Stimulated activated naive CD8-positive, alpha-beta T cell treated with anti-CD3 and anti-CD28 coated beads, Interleukin-15, Interleukin-2, amounts not matched to agents 100 ng/mL and 50 ng/mL, for 24 hours (primary cell): ENCODE measurements at regions not wholly inside any gene's neighbourhood (a gene's known extent, or its start where the extent isn't known, plus 50 kb on each side); places are given as distances from the start of the nearest gene placed in this dataset.

Experiments
- H3K27ac Mint-ChIP-seq: one replicate; pipeline ENCODE4 v1.8.0; 2021; ENCODE audit warnings: mild to moderate bottlenecking, mixed read lengths
- H3K27me3 Mint-ChIP-seq: one replicate; pipeline ENCODE4 v1.8.0; 2021; ENCODE audit warnings: mixed read lengths
- H3K36me3 Mint-ChIP-seq: one replicate; pipeline ENCODE4 v1.8.0; 2021; ENCODE audit warnings: low read depth, mixed read lengths
- H3K4me1 Mint-ChIP-seq: one replicate; pipeline ENCODE4 v1.8.0; 2021; ENCODE audit warnings: low read depth, mixed read lengths
- H3K4me3 Mint-ChIP-seq: one replicate; pipeline ENCODE4 v1.8.0; 2021; ENCODE audit warnings: mild to moderate bottlenecking, mixed read lengths
- H3K9me3 Mint-ChIP-seq: one replicate; pipeline ENCODE4 v1.8.0; 2021; ENCODE audit warnings: mixed read lengths

DNA sequence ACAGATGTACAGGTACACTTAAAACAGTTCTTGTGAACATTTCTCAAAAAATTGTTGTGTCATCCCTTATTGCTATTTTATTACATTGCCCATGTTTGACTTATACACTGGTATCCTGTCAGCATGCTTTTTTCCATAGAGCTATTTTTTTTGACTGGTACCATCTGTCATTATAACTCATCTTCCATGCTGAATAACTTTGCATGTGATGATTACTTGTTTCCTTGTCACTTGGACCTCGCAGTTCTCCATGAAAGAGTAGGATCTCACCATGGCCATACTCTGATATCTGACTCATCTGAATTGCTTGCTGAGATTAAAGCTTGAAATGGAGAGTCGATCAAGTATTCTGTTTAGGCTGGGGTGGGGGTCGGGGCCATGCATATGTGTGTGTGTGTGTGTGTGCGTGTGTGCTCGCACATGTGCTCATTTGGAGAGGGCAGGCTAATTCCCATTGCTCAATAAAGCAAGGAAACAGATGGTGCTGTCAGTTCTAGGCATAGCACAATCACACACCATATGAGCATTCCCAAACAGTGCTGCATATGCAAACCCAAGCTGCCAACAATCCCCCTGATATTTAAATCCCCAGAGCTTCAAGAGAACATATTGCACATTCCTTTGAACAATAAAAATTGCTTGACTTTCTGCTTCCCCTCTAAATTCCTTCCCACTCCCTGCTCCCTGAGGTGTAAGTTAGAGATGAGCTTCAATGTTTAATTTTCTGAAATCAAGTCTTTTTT lies 62.9 kb downstream of the NHLRC3 start:
- Mint-ChIP-seq H3K4me3 (no peak overlapping the region), H3K4me1 (peaks cover 30% of the 10 kb centered on the region), H3K36me3 (no peaks in the 10 kb centered on the region), H3K27me3 (peaks cover 9% of the 10 kb centered on the region), H3K9me3 (no peaks in the 10 kb centered on the region), H3K27ac (no peak overlapping the region)

DNA sequence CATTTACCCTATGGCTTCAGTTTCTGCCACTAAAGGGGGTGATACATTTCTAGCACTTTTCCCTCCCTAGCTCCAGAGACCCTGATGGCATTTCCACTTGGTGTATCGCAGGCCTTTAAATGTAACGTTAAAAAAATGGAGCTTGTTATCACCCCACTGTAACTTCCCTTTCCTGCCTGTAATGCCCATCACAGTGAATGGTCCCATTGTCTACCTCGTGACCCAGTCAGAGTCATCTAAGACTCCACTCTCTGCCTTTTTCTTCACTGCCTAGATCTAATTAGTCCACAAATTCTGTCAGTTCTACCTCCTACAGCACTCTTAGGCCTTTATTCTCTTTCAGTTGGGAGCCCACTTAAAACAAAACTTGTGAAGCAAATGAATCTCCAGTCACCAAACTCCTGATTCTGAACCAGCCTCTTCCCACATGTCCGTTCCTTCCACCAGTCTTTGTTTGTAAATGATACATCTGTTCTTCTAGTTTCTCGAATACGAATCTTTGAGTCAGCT lies 64.8 kb downstream of the NHLRC3 start:
- Mint-ChIP-seq H3K9me3 (no peaks in the 10 kb centered on the region), H3K4me1 (peaks cover 20% of the 10 kb centered on the region)

DNA sequence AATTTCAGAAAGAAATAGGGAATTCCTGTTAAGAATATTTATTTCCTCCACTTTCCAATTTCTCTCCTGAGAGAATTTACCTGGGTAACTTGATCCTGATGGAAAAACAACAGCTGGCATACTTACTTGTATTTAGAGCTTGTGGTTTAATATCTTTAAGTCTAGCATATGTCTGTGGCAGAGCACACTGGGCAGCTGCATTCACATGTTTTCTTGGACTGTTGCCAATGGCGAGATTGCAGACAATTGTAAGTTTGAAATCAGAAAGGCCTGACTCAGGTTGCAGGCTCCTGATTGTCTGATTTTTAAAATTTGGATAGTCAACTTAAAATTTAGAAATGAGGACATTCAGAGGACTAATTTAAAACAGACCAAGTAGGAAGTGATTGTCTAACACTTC lies 66.9 kb downstream of the NHLRC3 start:
- H3K27ac Mint-ChIP-seq = no peak overlapping the region
- no peaks in the 10 kb centered on the region for H3K9me3 Mint-ChIP-seq
- H3K4me1 Mint-ChIP-seq = peaks cover 5% of the 10 kb centered on the region
- H3K4me3 Mint-ChIP-seq = no peak overlapping the region
- peaks cover 30% of the 10 kb centered on the region for H3K27me3 Mint-ChIP-seq
- no peaks in the 10 kb centered on the region for H3K36me3 Mint-ChIP-seq

More for the DNA sequence above, 64.8 kb downstream of the NHLRC3 start:
- H3K36me3 Mint-ChIP-seq = no peaks in the 10 kb centered on the region
- H3K27ac Mint-ChIP-seq = no peak overlapping the region
- H3K27me3 Mint-ChIP-seq = peaks cover 14% of the 10 kb centered on the region
- H3K4me3 Mint-ChIP-seq = no peak overlapping the region

DNA sequence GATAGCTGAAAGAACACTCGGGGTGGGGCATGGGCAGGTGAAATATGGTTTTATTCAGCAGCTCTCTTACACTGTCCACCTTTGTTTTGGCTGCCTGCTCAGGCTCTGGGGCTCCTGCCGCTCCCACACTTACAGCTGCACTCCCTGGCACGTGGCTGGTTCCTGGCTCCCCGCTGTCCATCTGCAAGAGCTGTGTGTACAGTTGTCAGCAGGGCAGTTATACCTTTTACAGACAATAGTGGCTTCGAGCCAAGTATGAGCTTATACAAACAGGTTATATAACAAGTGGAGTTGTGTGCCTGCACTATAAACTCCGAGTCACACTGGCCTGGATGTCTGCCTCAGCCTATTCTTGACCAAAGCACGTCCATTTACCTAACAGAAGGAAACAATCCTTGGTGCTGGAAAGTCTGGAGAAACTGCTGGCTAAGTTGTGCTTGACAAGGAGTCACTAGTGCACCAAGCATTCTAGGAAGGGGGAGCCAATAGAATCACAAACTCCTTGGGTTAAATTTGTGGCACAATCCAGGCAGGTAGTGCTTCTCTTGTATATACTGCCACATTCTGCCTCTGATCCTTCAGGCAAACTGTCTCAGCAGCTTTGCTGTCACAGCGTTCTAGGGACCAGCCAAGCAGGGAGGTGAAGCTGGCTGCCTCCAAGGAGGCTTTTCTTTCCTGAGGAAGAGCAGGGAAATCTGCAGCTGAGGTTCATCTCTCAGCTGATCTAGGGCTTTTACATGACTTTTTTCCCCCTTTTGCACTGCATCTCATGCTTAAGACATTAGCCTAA lies 68.2 kb downstream of the NHLRC3 start:
- H3K27me3 Mint-ChIP-seq = peaks cover 35% of the 10 kb centered on the region
- no peaks in the 10 kb centered on the region for H3K9me3 Mint-ChIP-seq
- no peaks in the 10 kb centered on the region for H3K36me3 Mint-ChIP-seq
- peaks cover 3% of the 10 kb centered on the region for H3K4me1 Mint-ChIP-seq
- no peak overlapping the region for H3K4me3 Mint-ChIP-seq
- H3K27ac Mint-ChIP-seq = no peak overlapping the region

DNA sequence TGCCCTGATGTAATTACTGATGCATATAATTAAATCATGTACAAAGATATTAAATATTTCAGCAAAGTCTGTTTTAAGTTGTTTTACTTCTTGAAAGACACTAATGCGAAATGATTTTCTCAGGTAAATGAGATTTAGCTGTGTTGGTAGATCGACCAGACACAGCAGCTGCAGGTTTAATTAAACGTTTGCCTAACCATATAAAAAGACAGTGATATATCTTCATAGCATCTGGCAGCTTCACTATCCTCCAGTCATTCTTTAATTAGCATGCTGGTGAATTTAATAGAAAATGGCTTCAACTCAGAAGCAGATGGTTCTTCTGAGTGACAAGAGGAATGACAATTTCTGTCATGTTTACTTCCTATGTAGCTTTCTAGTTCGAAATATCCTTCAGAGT lies 69.3 kb downstream of the NHLRC3 start:
- Mint-ChIP-seq H3K4me1 (peaks cover 3% of the 10 kb centered on the region), H3K27me3 (peaks cover 35% of the 10 kb centered on the region), H3K4me3 (no peak overlapping the region), H3K9me3 (no peaks in the 10 kb centered on the region), H3K27ac (no peak overlapping the region), H3K36me3 (no peaks in the 10 kb centered on the region)

DNA sequence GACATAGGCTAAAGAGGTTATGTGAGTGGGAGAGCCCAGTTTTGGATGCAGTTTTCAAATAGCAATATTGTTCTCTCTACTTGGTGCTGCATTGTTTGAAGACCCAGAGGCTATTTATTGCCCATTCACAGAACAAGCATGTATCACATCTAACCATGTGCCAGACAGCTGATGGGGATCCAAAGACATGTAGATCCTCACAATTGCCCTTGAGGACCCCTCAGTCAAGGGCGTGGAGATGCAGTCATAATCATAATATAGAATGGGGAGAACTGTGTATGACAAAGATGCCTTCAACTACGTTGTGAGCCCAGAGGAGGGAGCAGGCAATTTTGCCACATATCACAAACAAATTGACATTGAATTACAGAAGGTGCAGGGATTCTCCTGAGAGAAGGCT lies 70.5 kb downstream of the NHLRC3 start:
- Mint-ChIP-seq H3K27me3 (peaks cover 30% of the 10 kb centered on the region), H3K4me3 (no peak overlapping the region), H3K27ac (no peak overlapping the region), H3K36me3 (no peaks in the 10 kb centered on the region), H3K9me3 (no peaks in the 10 kb centered on the region), H3K4me1 (peaks cover 3% of the 10 kb centered on the region)

DNA sequence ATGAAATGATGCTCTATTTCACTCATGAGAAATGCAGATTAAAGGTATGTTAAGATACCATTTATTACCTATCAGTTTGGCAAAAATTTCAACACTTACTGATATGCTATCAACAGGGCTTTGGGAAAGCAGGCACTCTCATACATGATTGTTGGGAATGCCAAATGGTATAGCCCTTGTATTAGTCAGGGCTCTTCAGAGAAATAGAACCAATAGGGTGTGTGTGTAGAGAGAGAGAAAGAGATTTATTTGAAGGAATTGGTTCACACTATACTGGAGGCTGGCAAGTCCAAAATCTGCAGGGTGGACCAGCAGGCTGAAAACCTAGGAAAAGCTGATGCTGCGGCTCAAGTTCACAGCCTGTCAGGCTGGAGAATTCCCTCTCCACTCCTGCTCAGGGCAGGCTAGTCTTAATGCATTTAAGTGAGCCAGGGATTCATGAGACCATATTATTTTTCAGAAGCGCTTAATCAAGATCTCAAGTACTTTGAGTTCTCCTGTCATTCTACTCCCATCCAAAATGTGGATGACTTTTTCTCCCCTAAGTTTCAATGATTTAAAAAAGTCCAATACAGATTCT lies 72.4 kb downstream of the NHLRC3 start:
- Mint-ChIP-seq H3K9me3 (peaks cover 3% of the 10 kb centered on the region), H3K27me3 (peaks cover 42% of the 10 kb centered on the region), H3K4me1 (peaks cover under 1% of the 10 kb centered on the region), H3K4me3 (no peak overlapping the region), H3K27ac (no peak overlapping the region), H3K36me3 (no peaks in the 10 kb centered on the region)

DNA sequence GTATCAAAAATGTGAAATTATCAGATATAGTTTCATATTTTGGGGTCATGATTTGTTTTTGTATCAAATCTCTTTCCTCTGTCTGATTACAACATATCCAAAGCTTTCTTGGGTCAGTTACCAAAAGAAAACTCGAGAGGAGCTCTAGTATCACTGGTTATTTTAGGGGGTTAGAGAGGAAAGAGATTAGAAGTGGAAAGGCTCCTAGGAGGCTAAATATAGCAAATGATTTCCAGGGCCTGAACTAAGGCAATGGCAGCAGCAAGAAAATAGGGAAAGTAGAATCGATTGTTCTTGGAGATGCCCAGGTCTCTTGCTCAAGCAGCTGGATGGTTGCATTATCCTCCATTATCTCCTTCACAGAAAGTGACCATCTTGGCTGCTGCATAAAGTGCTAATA lies 72.9 kb downstream of the NHLRC3 start:
- no peak overlapping the region for H3K4me3 Mint-ChIP-seq
- peaks cover 43% of the 10 kb centered on the region for H3K27me3 Mint-ChIP-seq
- no peaks in the 10 kb centered on the region for H3K36me3 Mint-ChIP-seq
- H3K9me3 Mint-ChIP-seq = peaks cover 4% of the 10 kb centered on the region
- no peak overlapping the region for H3K27ac Mint-ChIP-seq
- no peaks in the 10 kb centered on the region for H3K4me1 Mint-ChIP-seq

DNA sequence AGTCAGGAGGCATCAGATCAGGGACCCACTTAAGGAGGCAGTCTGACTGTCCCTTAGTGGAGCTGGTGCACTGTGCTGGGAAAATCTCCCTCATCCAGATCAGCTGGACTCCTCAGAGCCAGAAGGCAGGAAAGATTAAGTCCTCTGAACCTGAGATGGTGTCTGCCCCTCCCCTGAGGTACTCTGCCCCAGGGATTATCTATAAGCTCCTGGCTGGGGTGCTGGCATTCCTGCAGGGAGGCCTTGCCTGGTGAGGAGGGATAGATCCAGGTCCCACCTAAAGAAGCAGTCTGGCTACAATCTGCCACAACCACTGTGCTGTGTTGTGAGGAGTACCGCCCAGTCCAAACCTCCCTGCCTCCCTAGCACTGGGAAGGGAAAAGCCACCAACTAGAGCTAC lies 81.2 kb downstream of the NHLRC3 start:
- H3K4me1 Mint-ChIP-seq = no peaks in the 10 kb centered on the region
- no peak overlapping the region for H3K4me3 Mint-ChIP-seq
- H3K36me3 Mint-ChIP-seq = no peaks in the 10 kb centered on the region
- no peak overlapping the region for H3K27ac Mint-ChIP-seq
- peaks cover 10% of the 10 kb centered on the region for H3K9me3 Mint-ChIP-seq
- peaks cover 58% of the 10 kb centered on the region for H3K27me3 Mint-ChIP-seq

DNA sequence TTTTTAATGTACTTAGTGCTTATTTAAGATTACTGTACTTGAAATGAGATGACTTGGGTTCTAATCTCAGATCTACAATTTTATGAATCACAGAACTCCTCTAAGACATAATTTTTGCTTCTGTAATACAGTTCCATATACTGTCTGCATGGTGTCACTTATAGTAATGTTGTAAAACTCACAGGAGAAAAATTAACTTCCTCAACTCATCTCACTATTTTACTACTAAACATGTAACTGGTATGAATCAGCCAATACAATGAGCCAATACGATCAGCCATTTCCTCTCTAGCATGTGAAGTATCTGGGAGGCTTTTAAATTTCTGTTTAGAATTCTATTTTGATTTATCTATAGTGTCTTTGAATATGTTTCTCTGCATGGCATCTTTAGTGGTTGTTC lies 85.3 kb downstream of the NHLRC3 start:
- Mint-ChIP-seq H3K27ac (no peak overlapping the region), H3K9me3 (peaks cover 2% of the 10 kb centered on the region), H3K4me3 (no peak overlapping the region), H3K36me3 (no peaks in the 10 kb centered on the region), H3K27me3 (peaks cover 47% of the 10 kb centered on the region), H3K4me1 (no peaks in the 10 kb centered on the region)

DNA sequence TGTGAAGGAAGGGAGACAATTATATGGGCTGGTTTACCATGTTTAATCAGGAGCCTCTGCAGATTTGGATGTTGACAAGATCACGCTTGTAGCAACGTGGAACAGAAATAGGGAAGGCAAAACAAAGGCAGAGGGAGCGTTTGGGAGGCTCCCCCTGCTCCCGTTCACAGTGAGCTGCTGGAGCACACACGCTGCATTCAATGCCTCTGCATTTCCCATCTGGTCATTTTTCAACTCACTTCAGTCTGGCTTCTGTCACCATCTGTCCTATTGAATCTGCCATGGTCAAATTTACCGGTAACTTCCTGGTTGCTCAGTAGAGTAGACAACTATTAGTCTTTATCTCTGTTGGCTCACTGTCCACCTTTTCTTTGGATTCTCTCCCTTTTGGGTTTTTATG lies 91.0 kb downstream of the NHLRC3 start:
- H3K27me3 Mint-ChIP-seq = peaks cover 48% of the 10 kb centered on the region
- no peaks in the 10 kb centered on the region for H3K9me3 Mint-ChIP-seq
- no peaks in the 10 kb centered on the region for H3K4me1 Mint-ChIP-seq
- no peak overlapping the region for H3K27ac Mint-ChIP-seq
- H3K36me3 Mint-ChIP-seq = no peaks in the 10 kb centered on the region
- no peak overlapping the region for H3K4me3 Mint-ChIP-seq

DNA sequence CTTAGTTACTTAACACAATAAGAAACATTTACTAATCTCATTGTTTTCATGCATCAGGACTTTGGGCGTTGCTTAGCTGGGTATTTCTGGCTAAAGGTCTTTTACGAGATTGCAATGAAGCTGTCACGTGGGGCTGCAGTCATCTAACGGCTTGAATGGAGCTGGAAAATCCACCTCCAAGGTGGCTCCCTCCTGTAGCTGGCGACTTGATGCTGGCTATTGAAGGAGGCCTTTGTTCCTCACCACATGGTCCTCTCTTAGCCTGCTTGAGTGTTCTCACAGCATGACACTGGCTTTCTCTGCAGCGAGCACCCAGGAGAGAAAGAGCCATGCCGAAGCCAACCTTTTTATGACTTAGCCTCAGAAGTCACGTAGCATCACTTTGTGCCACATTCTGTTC lies 92.0 kb downstream of the NHLRC3 start:
- peaks cover 45% of the 10 kb centered on the region for H3K27me3 Mint-ChIP-seq
- no peaks in the 10 kb centered on the region for H3K4me1 Mint-ChIP-seq
- no peak overlapping the region for H3K27ac Mint-ChIP-seq
- no peak overlapping the region for H3K4me3 Mint-ChIP-seq
- no peaks in the 10 kb centered on the region for H3K9me3 Mint-ChIP-seq
- no peaks in the 10 kb centered on the region for H3K36me3 Mint-ChIP-seq

DNA sequence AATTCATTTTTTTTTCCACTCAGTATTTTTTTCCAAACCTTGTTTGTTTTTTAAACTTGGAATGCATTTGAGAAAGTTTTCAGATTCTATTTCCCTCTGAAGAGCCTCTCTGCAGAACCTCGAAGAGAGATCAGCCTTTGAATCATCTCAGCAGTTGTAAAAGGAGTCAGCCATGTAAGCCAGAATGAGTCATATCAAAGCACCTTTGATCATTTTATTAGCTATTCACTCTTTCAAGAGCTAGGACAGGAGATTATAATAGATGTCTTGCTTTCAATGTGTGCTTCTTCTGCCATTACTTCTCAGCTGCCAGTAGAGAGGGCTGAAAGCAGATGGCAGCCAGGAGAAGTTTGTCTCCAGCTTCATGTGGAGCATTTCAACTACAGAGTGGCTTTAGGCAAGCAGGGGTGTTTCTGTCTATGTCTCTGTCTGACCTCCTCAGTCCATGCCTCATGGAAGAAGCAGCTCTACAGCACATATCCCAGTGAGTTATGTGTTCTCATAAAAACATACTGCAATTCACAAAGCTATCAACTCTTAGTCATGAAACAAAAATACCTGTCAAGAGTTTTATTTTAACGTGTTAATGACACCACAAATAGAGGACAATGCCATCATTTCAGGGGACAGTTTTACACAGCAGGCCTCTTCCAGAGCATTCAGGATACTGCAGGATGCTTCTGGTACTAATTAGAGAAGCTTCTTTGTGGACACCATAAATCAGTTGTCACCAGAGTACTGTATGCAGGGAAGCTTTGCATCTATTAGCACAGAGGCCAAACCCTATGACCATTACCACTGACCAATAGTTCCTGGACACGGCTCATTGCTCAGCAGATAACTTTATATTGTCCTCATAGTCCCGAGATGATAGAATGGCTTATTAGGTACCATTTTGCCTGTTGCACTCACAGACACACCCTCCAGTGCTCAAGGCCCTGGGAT lies 94.3 kb downstream of the NHLRC3 start:
- Mint-ChIP-seq H3K27ac (no peak overlapping the region), H3K4me1 (no peaks in the 10 kb centered on the region)

DNA sequence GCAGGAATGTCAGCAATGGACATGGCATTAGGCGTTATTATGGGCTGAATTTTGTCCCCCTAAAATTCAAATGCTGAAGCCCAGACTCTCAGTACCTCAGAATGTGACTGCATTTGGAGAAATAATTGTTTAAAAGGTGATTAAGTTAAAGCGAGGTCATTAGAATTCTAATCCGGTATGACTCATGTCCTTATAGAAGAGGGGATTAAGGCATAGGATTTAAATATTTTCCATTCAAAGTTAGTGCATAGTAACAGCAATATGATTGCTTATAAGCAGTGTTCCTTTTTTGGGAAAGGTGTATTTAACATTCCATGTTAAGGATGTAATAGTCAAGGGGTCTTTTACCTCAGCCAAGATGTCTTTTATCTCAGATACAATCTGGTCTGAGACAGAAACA lies 95.5 kb downstream of the NHLRC3 start:
- Mint-ChIP-seq H3K9me3 (no peaks in the 10 kb centered on the region), H3K4me1 (no peaks in the 10 kb centered on the region), H3K27ac (no peak overlapping the region), H3K4me3 (no peak overlapping the region), H3K27me3 (peaks cover 27% of the 10 kb centered on the region), H3K36me3 (no peaks in the 10 kb centered on the region)

More for the DNA sequence above, 94.3 kb downstream of the NHLRC3 start:
- Mint-ChIP-seq H3K4me3 (no peak overlapping the region), H3K36me3 (no peaks in the 10 kb centered on the region), H3K9me3 (no peaks in the 10 kb centered on the region), H3K27me3 (peaks cover 34% of the 10 kb centered on the region)
